ENCODE measurements at regions not wholly inside any gene's neighbourhood (a gene's known extent, or its start where the extent isn't known, plus 50 kb on each side); places are given as distances from the start of the nearest gene placed in this dataset.

DNA sequence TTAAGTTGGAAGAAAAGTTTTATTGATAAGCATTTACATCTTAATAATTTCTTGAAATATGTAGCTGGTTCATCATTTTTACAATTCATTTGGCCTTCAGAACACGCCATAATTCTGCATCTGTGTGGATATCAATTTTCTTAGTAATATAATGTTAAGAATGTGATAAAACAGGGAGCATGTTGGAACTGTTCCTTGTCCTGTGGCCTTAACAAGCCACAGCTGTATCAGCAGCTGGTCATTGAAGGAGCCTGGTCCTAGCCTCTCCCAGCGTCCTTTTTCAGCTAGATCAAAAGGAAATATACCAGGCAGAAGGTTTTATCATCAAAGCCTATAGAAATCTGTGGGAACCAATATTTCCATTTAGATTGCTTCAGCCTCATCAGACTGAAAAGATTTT lies 421.8 kb downstream of the SPRY2 start:
- TF ChIP-seq, protein P1, sequence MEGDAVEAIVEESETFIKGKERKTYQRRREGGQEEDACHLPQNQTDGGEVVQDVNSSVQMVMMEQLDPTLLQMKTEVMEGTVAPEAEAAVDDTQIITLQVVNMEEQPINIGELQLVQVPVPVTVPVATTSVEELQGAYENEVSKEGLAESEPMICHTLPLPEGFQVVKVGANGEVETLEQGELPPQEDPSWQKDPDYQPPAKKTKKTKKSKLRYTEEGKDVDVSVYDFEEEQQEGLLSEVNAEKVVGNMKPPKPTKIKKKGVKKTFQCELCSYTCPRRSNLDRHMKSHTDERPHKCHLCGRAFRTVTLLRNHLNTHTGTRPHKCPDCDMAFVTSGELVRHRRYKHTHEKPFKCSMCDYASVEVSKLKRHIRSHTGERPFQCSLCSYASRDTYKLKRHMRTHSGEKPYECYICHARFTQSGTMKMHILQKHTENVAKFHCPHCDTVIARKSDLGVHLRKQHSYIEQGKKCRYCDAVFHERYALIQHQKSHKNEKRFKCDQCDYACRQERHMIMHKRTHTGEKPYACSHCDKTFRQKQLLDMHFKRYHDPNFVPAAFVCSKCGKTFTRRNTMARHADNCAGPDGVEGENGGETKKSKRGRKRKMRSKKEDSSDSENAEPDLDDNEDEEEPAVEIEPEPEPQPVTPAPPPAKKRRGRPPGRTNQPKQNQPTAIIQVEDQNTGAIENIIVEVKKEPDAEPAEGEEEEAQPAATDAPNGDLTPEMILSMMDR (IDR thresholded peaks at IDR 0.05; ENCODE audit: low read depth, low read length): no peak
- no peak overlapping the region for H3K4me3 ChIP-seq (ENCODE audit: low read depth, low read length)

DNA sequence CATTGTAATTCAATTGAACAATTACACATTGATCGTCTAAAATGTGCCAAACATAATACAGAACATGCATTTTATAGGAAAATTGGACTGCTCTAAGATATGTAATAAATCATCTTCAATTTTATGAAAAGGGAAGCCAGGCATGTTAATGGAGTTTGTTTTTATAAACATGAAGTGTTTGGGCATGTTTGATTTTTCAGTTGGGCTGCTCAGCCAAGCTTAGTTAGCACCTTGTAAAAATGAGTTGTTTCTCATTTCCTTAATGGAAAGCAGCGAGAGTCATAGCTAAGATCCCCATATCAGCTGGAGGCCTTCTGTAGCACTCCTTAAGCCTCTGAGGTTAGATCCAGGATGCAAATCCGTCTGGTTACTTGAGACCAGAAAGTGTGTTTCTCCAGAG lies 422.3 kb downstream of the SPRY2 start:
- no peak overlapping the region for H3K4me3 ChIP-seq (ENCODE audit: low read depth, low read length)
- TF ChIP-seq, protein P1 (IDR thresholded peaks at IDR 0.05; ENCODE audit: low read depth, low read length): no peak

DNA sequence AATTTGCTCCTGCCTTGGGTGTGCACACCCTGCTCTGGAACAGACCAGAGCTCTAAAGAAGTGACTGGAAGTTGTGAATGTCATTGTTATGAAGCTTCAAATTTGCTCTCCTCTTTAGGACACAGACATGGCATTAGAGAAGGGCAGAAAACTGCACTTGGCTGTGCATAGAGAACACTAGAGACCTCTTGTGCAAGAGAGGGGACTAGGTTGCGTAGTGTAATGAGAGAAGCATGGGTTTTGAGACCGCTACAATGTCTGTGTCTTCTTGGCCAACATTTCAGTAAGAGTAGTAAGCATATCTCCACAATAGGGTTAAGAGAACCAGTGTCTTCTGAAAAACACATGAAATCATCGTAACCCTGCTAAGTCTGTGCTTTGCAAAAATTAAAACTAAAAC lies 423.3 kb downstream of the SPRY2 start:
- H3K4me3 ChIP-seq (ENCODE audit: low read depth, low read length): no peak overlapping the region
- TF ChIP-seq, protein P1 (IDR thresholded peaks at IDR 0.05; ENCODE audit: low read depth, low read length): no peak

DNA sequence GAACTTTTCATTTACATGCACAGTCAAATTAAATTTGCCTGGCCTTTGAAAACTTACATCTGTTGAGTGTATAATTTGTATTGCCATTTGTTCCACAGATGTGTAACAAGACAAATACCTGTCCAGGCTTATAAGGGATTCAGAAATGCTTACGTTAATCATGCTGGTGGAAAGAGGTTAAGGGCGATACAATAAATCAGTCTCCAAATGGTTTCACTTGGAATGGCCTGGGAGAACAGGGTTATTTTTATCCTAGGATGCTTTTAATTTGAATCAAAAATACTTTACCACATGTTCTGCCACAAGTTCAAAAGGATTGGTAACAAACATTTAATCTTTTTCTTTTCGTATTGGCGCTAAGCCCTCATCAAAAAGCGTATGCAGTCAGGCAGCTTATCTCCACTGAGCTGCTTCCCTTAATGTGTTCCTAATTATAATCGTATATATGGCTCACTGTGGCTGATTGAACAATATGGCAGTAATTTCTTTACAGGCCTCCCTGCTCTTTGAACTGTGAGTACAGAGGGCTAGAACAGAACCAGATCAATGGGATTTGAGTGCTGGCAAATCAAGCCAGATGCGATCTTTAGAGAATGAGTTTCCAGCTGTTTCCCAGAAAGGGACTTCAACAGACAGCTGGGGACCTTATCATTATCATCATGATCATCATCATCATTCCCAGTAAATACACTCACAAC lies 425.7 kb downstream of the SPRY2 start:
- TF ChIP-seq, protein P1 (IDR thresholded peaks at IDR 0.05; ENCODE audit: low read depth, low read length): no peak
- no peak overlapping the region for H3K4me3 ChIP-seq (ENCODE audit: low read depth, low read length)

DNA sequence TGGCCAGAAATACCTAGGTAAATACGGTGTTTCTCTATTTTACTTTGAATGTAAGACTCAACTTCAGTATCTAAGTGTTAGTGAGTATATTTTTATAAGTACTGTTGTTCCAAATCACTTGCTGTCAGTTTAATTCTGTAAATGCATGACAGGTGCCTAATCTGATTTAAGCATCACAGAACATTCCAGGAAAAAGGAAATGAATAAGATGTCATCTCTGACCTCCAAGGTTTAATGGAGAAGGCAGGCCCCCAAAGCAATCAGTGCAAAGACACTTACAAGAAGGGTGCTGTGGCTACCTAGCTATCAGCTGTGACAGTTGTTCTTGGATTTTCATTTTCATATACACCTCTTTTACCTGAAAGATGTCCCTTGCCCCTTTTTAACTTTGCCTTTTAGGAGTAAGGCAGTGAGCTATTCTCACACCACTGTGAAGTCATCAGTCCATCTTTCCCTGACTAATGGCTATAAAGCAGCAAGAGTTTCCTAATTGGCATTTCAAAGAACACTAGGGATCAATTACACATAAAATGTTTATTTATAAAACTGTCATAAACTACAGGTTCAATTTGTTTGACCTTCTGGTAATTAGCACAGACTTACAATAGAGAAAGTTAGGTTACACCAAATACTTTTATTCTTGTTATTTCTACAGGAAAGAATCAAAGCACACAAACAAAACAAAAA lies 427.6 kb downstream of the SPRY2 start:
- TF ChIP-seq, protein P1 (IDR thresholded peaks at IDR 0.05; ENCODE audit: low read depth, low read length): no peak
- H3K4me3 ChIP-seq (ENCODE audit: low read depth, low read length): no peak overlapping the region

DNA sequence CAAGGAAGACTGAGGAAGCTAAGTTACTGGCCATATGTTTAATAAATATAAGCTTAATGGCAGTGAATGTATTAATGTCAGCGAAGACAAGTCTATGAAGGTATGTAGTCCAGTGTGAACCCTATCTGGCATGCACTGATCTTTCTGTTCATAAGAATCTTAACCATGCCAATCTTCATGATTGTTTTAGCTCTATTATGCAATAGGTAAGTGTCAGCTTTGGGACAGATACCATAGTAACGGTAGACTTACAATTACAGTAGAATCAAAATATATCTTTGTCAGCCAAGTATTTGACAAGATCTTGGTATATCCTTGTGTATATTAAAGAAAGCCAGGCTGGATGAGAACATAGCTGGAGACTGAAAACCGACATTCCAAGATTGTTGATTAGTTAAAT lies 428.5 kb downstream of the SPRY2 start:
- no peak overlapping the region for H3K4me3 ChIP-seq (ENCODE audit: low read depth, low read length)
- TF ChIP-seq, protein P1 (IDR thresholded peaks at IDR 0.05; ENCODE audit: low read depth, low read length): no peak

DNA sequence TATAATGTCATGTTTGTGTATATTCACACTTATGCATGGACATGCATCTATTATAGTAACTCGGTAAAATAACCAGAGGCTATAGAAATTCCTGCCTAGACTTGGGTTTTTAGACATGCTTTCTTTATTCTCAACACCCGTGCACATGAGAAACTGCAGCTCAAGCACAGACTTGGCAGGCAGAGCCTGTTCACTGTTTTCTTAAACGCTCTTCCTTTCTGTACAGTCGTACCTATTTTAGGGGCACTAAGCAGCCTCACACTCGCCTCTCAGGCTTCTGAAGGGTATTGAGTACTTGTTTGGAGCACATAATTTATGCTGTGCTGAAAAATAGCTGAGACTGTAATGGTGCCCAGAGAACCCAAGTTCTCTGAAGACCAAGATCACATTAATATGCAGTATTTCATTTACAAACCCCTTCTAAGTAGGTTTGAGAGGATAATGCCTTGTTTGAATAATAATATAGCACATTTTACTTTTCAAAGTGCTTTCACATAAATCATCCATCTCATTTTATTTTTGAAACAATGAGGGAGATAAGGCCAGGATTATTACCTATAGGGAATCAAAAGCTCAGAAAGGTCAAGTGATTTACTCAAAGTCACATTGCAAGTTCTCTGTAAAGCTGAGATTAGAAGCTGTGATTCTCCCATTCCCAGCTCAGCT lies 429.9 kb downstream of the SPRY2 start:
- H3K4me3 ChIP-seq (ENCODE audit: low read depth, low read length): no peak overlapping the region
- TF ChIP-seq, protein P1 (IDR thresholded peaks at IDR 0.05; ENCODE audit: low read depth, low read length): no peak

Data from WI38 (cell line).